ENCODE measurements at regions not wholly inside any gene's neighbourhood (a gene's known extent, or its start where the extent isn't known, plus 50 kb on each side); places are given as distances from the start of the nearest gene placed in this dataset.
"Not testable (repeated sequence)": the region's sequence is repeated elsewhere in the genome, so short reads cannot be mapped to it uniquely, and the experiment has no call there.

GRCh38 chr2:176774766-176775451 lies 437.7 kb upstream of the HNRNPA3 start:
- Histone ChIP-seq H3K4me3 (ENCODE audit: low read depth, low read length) (no peak overlapping the region), H3K27ac (ENCODE audit: low read depth) (no peak overlapping the region), H3K36me3 (ENCODE audit: insufficient read depth) (no peaks in the 10 kb centered on the region), H3K4me1 (ENCODE audit: insufficient read depth) (no peaks in the 10 kb centered on the region)
- WGBS: 64% methylated on average over 2 of the region's 2 CpGs
- DNase-seq (ENCODE audit: extremely low spot score): no peak

DNA sequence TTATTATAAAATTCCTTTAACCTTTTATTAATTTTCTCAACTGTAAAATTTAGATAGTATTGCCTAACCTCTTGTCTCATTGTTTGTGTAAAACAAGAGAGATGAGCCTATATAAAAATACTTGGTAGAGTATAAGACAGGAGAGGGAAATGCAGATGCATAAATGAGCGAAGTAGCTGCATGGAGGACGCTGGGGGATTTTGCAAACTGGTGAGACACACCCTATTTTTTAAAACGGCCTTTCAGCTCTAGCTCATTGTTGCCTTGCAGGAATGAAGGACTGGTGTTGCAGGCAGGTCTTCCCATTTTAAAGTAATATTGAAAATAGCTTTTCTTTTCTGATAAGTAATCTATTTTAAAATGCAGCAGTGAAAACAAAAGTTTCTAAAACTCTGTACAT lies 435.3 kb upstream of the HNRNPA3 start:
- no peak overlapping the region for H3K27ac ChIP-seq (ENCODE audit: low read depth)
- H3K36me3 ChIP-seq (ENCODE audit: insufficient read depth): no peaks in the 10 kb centered on the region
- no peaks in the 10 kb centered on the region for H3K4me1 ChIP-seq (ENCODE audit: insufficient read depth)
- H3K4me3 ChIP-seq (ENCODE audit: low read depth, low read length): no peak overlapping the region
- 75% methylated on average over 3 of the region's 3 CpGs for WGBS
- DNase-seq (ENCODE audit: extremely low spot score): no peak

DNA sequence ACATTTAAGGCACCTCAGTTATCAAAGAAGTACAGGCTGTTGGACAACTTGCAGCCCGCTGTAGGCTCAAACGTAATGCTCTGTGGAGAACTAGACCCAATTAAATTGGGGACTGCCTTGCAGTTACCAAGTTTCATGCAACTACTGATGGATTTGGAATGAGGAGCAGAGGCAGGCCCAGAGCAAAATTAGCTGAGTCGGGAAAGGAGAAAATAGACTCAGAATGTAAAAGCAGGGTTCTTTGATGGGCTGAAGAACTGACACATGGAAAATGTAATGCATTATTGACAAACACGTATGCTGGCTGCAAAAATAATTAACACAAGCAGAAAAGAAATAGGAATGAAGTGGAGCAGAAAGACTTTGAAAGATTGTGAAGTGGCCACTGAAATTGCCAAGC lies 432.7 kb upstream of the HNRNPA3 start:
- DNase-seq (ENCODE audit: extremely low spot score): no peak
- Histone ChIP-seq H3K36me3 (ENCODE audit: insufficient read depth) (no peaks in the 10 kb centered on the region), H3K4me1 (ENCODE audit: insufficient read depth) (no peaks in the 10 kb centered on the region), H3K4me3 (ENCODE audit: low read depth, low read length) (no peak overlapping the region), H3K27ac (ENCODE audit: low read depth) (no peak overlapping the region)
- WGBS: 95% methylated on average over 4 of the region's 4 CpGs

DNA sequence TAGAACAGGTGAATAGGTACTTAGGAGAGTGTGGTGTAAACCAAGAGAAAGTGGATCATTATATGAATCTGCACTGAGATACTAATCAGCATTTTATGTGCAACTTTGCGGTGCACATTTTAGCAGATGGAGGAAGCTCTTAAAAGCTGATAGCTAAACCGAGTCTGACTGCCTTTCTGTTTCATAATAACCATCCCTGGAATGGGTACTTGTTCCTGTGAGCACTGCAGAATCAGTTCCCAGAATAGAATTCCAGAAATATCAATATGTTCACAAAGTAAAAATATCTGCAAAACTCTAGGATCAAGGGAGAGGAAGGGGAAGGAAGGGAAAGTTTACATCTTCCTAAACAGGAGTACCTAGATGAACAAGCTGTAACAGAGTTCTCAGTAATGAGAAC lies 432.2 kb upstream of the HNRNPA3 start:
- 71% methylated on average over 2 of the region's 2 CpGs for WGBS
- no peak overlapping the region for H3K4me3 ChIP-seq (ENCODE audit: low read depth, low read length)

DNA sequence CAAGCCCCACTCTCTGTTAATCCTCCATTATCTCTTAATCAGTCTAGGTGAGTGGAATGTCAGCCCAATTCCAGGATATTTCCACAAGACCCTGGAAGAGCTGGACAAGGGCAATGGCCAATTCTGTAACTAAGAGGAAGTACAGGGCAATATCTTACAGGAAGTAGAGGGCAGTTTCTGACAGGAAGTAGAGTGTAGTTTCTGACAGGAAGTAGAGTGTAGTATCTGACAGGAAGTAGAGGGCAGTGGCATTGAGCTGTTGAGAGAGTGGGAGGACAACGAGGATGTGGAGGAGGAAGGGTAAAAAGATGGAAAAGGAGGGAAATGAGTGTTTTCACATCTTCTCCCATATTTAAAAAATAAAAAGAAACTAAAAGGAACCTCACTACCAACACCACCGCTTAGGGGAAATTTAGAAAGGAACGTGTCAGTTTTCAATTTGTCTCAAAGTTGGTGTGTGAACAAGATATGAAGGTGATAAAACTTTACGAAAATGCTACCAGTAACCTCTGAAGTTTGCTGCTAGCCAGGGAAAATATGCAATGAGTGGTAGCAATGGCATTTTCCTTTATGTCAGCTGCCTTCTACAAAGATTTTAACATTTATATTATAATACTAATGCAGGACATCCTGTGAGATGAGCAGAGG lies 430.9 kb upstream of the HNRNPA3 start:
- H3K4me1 ChIP-seq (ENCODE audit: insufficient read depth): no peaks in the 10 kb centered on the region
- H3K4me3 ChIP-seq (ENCODE audit: low read depth, low read length): no peak overlapping the region
- no peak for DNase-seq (ENCODE audit: extremely low spot score)
- H3K27ac ChIP-seq (ENCODE audit: low read depth): no peak overlapping the region
- 66% methylated on average over 4 of the region's 4 CpGs for WGBS
- H3K36me3 ChIP-seq (ENCODE audit: insufficient read depth): no peaks in the 10 kb centered on the region

More for the DNA sequence above, 432.2 kb upstream of the HNRNPA3 start:
- no peak for DNase-seq (ENCODE audit: extremely low spot score)
- Histone ChIP-seq H3K4me1 (ENCODE audit: insufficient read depth) (no peaks in the 10 kb centered on the region), H3K27ac (ENCODE audit: low read depth) (no peak overlapping the region), H3K36me3 (ENCODE audit: insufficient read depth) (no peaks in the 10 kb centered on the region)

DNA sequence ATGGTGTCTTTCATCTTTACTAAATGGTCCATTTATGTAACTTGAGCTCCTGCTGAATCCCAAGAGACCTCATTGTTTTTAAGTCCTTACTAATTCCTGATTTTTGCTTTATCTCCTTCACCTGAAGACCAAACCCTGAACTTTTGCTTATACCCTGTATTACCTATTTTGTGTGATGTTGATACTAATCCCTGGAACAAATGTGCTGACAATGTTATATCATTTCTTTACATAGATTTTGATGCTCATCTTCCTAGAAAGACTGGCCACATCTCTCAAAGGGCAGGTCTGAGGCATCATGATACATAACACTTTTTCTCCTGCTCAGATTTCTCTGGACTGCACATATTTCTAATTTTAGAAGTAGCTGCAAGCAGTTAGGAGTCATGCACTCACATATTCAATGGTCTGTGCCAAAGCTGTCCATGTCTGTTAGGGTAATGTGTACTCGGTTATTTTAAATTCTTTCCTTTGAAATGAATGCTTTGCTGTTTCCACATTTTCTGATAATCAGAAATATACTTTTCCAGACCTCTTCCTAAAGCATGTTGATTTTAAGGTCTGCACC lies 427.9 kb upstream of the HNRNPA3 start:
- Histone ChIP-seq H3K4me1 (ENCODE audit: insufficient read depth) (no peaks in the 10 kb centered on the region), H3K36me3 (ENCODE audit: insufficient read depth) (no peaks in the 10 kb centered on the region), H3K27ac (ENCODE audit: low read depth) (no peak overlapping the region), H3K4me3 (ENCODE audit: low read depth, low read length) (no peak overlapping the region)
- 80% methylated on average over 1 of the region's 1 CpG for WGBS
- DNase-seq (ENCODE audit: extremely low spot score): no peak

GRCh38 chr2:176789751-176790150 lies 422.8 kb upstream of the HNRNPA3 start:
- WGBS: 33% methylated on average over 1 of the region's 1 CpG
- no peak overlapping the region for H3K4me3 ChIP-seq (ENCODE audit: low read depth, low read length)
- no peaks in the 10 kb centered on the region for H3K36me3 ChIP-seq (ENCODE audit: insufficient read depth)
- H3K27ac ChIP-seq (ENCODE audit: low read depth): no peak overlapping the region
- DNase-seq (ENCODE audit: extremely low spot score): no peak
- no peaks in the 10 kb centered on the region for H3K4me1 ChIP-seq (ENCODE audit: insufficient read depth)

- Histone ChIP-seq H3K4me3 (ENCODE audit: low read depth, low read length) (no peak overlapping the region), H3K4me1 (ENCODE audit: insufficient read depth) (no peaks in the 10 kb centered on the region), H3K27ac (ENCODE audit: low read depth) (no peak overlapping the region), H3K36me3 (ENCODE audit: insufficient read depth) (no peaks in the 10 kb centered on the region)
- WGBS: 88% methylated on average over 3 of the region's 3 CpGs
- DNase-seq (ENCODE audit: extremely low spot score): no peak
Measured at GRCh38 chr2:176790468-176790867, 422.1 kb upstream of the HNRNPA3 start.

GRCh38 chr2:176793792-176794191 lies 418.8 kb upstream of the HNRNPA3 start:
- Histone ChIP-seq H3K36me3 (ENCODE audit: insufficient read depth) (no peaks in the 10 kb centered on the region), H3K27ac (ENCODE audit: low read depth) (no peak overlapping the region), H3K4me3 (ENCODE audit: low read depth, low read length) (no peak overlapping the region), H3K4me1 (ENCODE audit: insufficient read depth) (no peaks in the 10 kb centered on the region)
- WGBS: 47% methylated on average over 6 of the region's 6 CpGs
- no peak for DNase-seq (ENCODE audit: extremely low spot score)

DNA sequence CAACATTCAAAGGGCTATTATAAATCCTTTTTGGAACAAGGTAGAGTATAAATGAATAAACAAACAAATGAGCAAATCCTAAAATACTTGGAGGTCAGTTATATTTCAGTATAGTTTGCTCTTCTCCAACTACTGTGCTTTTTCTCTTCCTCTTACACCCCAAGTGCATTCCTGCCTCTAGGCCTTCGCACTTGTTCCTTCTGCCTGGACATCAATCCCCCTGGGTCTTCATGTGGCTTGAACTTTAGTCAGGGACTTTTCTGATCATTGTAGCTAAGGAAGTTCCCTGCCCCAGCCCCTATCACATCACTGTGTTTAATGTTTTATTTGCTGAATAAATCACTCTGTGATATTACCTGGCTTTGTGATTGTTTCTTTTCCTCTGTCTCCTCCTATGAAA lies 418.2 kb upstream of the HNRNPA3 start:
- Histone ChIP-seq H3K36me3 (ENCODE audit: insufficient read depth) (no peaks in the 10 kb centered on the region), H3K4me1 (ENCODE audit: insufficient read depth) (no peaks in the 10 kb centered on the region), H3K27ac (ENCODE audit: low read depth) (no peak overlapping the region), H3K4me3 (ENCODE audit: low read depth, low read length) (no peak overlapping the region)
- 88% methylated on average over 1 of the region's 1 CpG for WGBS
- DNase-seq (ENCODE audit: extremely low spot score): no peak

DNA sequence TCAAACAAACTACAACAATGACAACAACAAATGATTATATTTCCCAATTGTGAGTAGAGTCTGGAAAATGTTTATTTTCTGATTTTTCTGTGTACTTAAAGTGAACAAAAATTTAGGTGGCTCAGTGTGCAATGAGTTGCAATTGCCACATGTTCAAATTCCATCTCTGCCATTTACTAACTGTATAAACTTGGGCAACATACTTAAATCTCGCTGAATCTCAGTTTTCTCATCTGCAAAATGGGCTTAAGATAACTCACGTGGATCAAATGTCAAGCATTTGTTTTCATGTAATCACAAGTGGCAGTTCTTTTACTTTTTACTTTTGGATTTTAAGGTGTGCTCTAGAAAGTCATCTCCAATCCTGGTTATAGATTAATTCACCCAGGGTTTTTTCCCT lies 416.8 kb upstream of the HNRNPA3 start:
- 86% methylated on average over 2 of the region's 2 CpGs for WGBS
- DNase-seq (ENCODE audit: extremely low spot score): no peak
- no peaks in the 10 kb centered on the region for H3K4me1 ChIP-seq (ENCODE audit: insufficient read depth)
- no peaks in the 10 kb centered on the region for H3K36me3 ChIP-seq (ENCODE audit: insufficient read depth)
- no peak overlapping the region for H3K27ac ChIP-seq (ENCODE audit: low read depth)
- H3K4me3 ChIP-seq (ENCODE audit: low read depth, low read length): no peak overlapping the region

DNA sequence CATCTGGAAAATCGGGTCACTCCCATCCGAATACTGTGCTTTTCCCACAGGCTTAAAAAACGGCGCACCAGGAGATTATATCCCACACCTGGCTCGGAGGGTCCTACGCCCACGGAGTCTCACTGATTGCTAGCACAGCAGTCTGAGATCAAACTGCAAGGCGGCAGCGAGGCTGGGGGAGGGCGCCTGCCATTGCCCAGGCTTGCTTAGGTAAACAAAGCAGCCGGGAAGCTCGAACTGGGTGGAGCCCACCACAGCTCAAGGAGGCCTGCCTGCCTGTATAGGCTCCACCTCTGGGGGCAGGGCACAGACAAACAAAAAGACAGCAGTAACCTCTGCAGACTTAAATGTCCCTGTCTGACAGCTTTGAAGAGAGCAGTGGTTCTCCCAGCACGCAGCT lies 415.9 kb upstream of the HNRNPA3 start:
- 84% methylated on average over 12 of the region's 13 CpGs for WGBS
- not testable (repeated sequence) for H3K4me3 ChIP-seq (ENCODE audit: low read depth, low read length); DNase-seq (ENCODE audit: extremely low spot score); H3K36me3 ChIP-seq (ENCODE audit: insufficient read depth); H3K27ac ChIP-seq (ENCODE audit: low read depth); H3K4me1 ChIP-seq (ENCODE audit: insufficient read depth)

- no peak for DNase-seq (ENCODE audit: extremely low spot score)
- 24% methylated on average over 2 of the region's 2 CpGs for WGBS
Measured at GRCh38 chr2:176804392-176804791, 408.2 kb upstream of the HNRNPA3 start.

DNA sequence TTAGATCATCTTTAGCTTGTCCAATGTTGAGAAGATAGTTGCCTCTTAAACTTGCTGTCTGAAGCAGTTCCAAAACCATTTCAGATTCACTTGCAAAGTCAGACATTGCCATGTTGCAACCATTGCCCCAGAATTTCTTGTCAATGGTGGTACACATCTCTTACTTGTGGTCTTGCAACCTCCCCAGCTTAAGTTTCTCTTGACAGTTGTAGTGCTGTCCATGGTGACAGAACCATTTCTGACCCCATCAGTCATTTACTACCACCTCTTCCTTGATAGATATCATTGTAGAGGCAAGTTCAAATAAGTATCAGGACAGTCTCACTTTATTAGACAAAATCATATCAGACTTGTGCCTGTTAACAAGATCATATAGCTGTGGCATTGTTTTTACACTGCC lies 407.2 kb upstream of the HNRNPA3 start:
- Histone ChIP-seq H3K36me3 (ENCODE audit: insufficient read depth) (no peaks in the 10 kb centered on the region), H3K4me1 (ENCODE audit: insufficient read depth) (no peaks in the 10 kb centered on the region), H3K27ac (ENCODE audit: low read depth) (no peak overlapping the region), H3K4me3 (ENCODE audit: low read depth, low read length) (no peak overlapping the region)
- DNase-seq (ENCODE audit: extremely low spot score): no peak

More at GRCh38 chr2:176804392-176804791, 408.2 kb upstream of the HNRNPA3 start:
- no peak overlapping the region for H3K27ac ChIP-seq (ENCODE audit: low read depth)
- no peaks in the 10 kb centered on the region for H3K36me3 ChIP-seq (ENCODE audit: insufficient read depth)
- H3K4me1 ChIP-seq (ENCODE audit: insufficient read depth): no peaks in the 10 kb centered on the region
- no peak overlapping the region for H3K4me3 ChIP-seq (ENCODE audit: low read depth, low read length)

Measured in urinary bladder (tissue), 3 donors.